ENCODE measurements at regions not wholly inside any gene's neighbourhood (a gene's known extent, or its start where the extent isn't known, plus 50 kb on each side); places are given as distances from the start of the nearest gene placed in this dataset.

DNA sequence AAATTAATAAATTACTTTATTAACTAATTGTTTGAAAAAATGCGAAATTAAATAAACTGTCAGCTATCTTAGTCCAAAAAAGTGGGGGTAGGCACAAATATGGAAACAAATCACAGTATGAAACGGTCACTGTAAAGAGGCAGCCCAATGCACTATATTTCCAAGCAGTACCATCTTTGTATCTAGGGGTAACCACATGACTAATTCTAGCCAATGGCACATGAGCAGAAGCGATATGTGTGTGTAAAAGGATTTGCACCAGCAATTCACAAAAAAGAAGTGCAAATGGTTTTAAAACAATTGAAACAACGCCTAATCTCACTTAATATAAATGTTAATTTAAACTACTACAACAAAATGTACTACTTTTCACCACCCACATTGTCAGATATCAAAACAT lies 129.5 kb upstream of the PRNP start:
- no peak for DNase-seq

DNA sequence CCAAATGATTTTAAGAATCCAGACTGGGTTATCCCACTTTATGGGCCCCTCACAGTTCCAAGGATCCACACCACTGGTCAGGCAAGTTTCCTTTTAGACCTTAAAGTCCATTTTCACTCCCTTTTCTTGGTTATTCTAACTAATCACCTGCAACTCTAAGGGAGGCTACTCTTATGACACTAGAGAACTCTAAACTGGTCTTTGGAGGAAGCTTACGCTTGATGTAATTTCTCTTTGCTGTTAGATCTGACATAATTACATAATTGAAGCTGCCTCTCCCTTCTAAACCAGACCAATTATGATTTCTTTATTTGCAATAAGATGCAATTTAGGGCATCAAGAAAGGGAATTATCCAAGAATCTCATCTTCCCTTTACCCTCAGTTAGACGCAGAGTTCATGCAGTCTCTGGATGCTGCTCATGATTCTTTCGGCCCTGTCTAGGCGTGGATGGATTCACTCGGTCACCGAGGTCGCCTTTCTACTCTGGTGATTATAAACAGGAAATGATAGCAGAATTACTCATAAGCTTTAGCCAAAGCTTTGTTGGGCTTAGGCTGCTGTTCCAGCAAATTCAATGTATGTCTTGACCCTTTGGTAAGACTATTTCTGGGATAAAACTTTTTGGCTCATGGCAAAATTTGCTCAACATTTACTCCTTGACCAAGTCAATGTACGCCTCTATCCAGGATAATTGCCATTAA lies 130.9 kb upstream of the PRNP start:
- no peak for DNase-seq

DNA sequence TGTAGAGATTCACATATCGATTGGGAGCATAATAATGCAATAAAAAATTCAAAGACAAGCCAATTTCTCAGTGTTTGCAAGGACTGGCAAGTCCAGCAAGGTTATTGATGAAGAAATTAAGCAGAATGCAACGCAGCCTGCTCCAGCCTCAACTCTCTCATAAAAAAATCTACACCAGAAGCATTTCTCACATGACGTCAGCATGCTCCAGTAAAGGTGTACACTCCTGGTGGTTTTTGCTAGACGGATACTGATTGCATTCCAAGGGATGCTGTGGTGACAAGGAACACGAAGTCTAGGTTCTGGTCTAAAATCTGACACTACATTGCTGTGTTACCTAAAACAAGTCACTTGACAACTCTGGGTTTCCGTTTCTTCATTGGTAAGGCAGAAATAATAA lies 131.9 kb upstream of the PRNP start:
- DNase-seq: no peak

DNA sequence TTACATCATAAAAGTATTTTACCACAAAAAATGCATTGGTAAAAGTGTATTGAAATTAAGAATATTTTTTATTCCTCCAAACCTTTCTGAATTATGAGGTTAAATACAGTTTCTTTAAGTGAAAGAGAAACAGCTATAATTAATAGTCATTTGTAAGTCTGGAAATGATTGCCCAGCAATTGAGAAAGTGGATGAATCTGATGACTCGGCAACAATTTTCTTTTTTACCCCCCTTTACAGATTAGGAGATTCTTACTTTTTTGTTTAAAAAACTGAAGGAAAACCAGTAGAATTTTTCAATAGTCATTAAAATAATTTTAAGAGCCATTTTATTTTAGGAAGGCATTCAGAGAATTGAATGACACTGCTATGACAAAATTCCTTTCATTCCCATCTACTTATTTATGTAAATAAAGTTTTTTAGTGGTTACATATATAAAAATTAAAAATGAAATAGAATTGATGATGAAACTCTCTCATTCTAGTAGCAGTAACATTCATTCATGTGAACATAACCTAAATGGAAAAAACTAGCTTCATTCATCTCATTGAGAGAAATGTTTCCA lies 134.1 kb upstream of the PRNP start:
- DNase-seq: no peak

DNA sequence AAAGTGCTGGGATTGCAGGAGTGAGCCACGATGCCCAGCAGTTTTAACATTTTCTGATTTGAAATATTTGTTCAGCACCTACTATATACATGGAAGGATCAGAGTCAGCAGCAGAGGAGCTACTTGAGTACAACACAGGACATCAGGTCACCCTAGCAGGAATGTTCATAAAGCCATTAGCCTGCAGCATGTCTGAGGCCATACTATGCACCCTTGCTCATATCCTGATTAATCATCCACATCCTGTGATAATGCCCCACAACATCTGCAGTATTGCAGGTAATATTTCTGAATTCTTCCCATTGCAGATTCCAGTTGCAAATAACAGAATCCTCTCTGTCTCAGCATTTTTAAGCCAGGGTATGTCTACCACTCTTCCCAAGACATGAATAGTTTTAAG lies 135.5 kb upstream of the PRNP start:
- DNase-seq: no peak

DNA sequence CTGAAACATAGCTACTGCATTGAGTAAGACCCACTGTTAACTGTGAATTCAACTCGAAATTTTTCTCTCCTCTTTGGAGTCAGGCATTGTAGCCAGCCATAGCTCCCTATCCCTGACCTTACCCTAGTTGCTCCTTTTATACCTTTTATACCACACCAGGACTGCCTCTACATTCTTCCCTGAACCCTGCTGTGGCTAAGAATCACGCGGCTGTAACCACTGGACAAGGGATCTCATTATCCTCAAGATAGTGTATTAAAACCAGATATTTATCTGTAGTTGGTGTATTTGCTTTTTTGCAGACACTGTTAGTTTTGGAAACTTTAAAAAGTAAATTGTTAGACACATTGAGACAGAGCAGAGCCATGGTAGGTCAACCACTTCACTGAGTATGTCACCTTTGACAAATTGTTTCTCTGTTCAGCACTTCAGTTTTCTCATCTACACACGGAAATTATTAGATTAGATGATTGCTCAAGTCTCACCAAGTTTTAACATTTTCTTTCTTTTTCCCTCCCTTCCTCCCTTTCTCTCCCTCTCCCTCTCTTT lies 136.5 kb upstream of the PRNP start:
- no peak for DNase-seq

DNA sequence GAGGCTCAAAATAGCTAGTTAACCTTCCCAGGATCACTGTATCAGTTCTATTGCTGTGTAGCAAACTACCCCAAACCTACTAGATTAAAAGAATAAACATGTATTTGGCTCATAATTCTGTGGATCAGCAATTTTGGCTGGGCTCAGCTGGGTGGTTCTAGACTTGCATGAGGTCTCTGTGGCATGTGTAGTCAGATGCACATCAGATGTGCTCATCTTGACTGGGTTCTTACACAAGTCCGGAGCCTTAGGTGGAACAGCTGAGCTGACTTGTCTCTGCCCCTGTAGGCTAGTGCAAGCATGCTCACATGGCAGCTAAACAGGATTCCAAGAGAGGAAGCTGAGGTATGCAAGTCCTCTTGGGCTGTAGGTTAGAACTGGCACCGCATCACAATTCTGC lies 137.7 kb upstream of the PRNP start:
- no peak for DNase-seq

DNA sequence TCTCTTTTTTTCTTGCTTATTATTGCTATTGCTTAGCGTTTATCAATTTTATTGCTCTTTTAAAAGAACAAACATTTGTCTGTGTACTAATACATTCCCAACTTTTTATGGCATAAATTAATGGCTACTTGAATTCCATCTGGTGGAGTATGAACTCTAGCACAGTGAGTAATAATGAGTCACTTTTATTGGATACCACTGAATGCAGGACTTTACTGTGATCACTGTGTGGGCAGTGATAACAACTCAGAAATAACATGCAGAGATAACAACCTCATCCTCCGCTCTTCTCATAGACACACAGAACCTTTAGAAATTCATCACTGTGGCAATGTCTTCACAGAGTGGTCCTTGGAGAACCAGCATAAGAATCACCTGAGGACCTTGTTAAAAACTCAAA lies 139.5 kb upstream of the PRNP start:
- no peak for DNase-seq

DNA sequence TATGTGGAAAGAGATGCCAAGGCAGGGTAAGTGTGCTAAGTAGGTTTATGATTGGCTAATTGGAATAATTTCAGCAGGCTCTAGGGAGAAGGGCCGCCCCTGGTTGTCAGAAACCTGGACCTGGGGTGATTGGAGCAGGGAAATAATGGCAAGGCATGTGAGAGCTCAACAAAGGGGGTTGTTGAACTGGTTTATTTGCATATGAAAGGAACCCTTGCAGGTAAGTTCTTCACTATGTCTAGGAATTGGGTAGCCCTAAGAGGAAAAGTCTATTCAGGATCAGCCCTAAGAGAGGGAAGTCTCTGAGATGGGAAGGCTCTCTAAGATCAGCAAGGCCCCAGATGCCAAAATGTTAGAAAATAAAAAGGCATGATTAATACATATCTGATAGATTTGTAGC lies 139.9 kb upstream of the PRNP start:
- no peak for DNase-seq

DNA sequence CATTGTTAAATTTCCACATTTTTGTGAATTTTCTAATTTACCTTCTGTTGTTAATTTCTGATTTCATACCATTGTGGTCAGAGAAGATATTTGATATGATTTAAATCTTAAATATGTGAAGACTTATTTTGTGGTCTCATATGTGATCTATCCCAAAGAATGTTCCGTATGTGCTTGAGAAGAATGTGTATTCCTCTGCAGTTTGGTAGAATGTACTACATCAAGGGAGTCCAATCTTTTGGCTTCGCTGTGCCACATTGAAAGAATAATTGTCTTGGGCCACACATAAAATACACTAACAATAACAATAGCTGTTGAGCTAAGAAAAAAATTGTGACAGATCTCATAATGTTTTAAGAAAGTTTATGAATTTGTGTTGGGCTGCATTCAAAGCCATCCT lies 140.7 kb upstream of the PRNP start:
- no peak for DNase-seq

DNA sequence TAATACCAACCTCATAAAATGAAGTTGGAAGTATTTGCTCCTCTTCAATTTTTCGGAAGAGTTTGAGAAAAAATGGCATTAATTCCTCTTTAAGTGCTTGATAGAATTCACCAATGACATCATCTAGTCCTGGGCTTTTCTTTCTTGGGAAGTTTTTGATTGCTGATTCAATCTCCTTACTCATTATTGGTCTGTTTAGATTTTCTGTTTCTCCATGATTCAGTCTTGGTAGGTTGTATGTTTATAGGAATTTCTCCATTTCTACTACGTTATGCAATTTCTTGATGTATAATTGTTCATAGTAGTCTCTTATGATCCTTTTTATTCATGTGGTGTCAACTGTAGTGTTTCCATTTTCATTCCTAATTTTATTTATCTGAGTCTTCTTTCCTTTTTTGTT lies 141.5 kb upstream of the PRNP start:
- DNase-seq: no peak

DNA sequence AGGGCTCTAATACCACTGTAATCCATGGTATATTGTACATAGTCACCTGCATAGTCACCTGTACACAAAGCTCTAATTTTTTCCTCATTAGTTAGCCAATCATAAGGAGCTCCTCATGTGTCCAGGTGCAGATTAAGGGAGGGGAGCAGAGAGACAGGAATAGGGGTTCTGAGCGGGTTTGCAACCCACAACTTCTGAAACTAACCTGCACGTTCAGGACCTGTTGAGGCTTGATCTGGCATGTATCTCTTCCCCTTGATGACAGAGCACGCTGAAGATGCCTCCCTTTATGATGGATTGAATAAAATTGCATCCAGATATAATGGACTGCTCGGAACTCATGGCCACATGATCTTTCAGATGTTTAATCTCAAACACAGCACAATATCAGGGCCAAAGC lies 144.0 kb upstream of the PRNP start:
- no peak for DNase-seq

DNA sequence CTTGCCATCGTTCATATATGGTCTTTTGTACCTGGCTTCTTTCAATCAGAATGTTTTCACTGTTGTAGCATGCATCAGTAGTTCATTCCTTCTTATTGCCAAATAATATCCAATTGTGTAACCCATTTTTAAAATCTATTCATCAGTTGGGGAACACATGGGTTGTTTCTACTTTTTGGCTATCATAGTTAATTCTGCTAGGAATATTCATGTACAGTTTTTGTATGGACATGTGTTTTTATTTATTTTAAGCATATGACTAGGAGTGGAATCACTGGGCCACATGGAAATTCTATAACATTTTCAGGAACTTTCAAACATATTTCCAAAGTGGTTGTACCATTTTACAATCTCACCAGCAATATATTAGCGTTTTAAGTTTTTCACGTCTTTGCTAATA lies 151.9 kb upstream of the PRNP start:
- no peak for DNase-seq

DNA sequence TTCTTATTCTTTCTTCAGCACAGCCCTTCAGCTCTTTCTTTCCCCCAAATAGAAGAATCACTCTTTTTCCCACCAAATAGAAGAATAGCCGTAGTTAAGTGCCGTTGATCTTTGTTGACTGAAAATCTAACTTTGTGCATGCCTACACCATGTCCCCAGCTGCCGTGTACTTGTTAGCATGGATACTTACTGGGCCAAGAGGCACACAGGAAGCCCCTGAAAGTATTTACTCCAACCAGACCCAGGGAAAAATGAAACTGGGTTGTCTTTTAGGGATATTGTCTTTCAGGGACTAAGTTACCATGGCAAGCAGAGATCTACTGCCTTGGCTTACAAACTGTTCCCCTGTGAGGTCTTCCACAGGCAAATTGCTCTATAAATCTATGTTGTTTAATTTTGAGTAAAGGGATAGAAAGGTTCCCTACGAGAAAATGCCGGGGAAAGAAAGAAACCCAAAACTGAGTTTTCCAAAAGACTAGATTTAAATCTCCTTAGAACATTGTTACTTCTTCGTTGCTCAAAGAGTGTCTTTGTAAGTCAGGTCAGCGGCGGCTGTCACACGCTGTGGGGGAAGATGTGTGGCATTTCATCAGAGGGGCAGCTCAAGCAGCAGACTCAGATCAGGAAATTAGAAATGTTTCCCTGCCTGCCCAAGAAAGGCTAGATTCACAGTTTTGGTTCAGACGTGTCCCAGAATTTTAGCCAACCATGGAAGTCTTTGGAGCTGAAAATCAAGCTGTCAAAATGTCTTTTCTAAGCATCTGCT lies 152.7 kb upstream of the PRNP start:
- no peak for DNase-seq

DNA sequence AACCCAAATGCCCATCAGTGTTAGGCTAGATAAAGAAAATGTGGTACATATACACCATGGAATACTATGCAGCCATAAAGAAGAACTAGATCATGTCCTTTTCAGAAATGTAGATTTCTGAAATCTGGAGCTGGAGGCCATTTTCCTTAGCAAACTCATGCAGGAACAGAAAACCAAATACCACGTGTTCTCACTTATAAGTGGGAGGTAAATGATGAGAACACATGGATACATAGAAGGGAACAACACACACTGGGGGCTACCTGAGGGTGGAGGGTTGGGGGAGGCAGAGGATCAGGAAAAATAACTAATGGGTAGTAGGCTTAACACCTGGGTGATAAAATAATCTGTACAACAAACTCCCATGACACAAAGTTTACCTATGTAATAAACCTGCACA lies 153.5 kb upstream of the PRNP start:
- DNase-seq: no peak

DNA sequence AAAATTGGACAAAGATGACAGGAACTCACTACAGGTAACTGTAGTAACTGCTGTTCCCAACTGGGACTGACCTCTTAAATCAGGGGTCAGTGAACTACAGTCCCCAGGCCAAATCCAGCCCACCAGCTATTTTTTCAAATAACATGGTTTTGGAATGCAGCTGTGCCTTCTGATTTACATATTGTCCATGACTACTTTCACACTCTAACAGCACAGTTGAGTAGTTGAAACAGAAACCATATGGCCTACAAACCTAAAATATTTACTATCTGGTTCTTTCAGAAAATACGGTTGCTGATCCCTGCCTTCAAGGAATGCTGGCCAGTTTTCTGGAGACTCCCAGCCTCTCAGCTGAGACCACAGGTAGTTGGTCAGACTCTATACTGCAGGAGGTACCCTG lies 161.5 kb upstream of the PRNP start:
- DNase-seq: no peak

DNA sequence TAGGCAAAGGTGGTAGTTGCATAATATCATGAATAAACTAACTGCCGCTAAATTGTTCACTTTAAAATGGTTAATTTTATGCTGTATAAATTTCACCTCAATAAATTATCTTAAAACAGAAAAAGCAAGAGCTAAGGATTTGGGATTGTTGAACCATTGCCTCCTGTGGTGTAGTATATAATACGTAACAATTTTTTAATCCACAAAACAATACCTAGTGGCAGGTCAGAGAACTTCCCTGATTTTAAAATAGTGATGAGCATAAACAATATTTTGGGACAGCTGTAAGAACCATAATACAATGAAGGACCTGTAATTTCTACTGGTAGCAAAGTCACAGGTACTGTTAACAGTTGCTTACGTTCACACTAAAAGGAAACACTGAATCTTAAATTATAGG lies 161.9 kb upstream of the PRNP start:
- DNase-seq: no peak

DNA sequence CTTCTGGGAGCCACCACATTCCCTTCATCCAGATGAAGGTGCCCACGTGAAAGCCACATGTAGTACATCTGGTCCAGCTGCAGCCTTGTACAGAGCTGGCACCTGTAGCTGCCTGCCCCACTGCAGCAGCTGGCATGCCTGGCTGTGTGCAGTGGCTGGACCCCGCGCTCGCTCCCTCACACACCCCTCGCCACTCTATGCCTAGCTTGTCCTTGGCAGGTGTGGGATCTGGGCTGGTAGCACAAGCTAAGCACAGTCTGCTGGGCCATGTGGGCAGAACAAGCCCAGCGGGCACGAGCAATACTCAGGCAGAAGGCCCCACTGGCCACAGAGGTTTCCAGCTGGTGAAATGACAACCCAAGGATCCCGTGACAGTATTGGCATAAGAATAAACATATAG lies 163.9 kb upstream of the PRNP start:
- DNase-seq: no peak

DNA sequence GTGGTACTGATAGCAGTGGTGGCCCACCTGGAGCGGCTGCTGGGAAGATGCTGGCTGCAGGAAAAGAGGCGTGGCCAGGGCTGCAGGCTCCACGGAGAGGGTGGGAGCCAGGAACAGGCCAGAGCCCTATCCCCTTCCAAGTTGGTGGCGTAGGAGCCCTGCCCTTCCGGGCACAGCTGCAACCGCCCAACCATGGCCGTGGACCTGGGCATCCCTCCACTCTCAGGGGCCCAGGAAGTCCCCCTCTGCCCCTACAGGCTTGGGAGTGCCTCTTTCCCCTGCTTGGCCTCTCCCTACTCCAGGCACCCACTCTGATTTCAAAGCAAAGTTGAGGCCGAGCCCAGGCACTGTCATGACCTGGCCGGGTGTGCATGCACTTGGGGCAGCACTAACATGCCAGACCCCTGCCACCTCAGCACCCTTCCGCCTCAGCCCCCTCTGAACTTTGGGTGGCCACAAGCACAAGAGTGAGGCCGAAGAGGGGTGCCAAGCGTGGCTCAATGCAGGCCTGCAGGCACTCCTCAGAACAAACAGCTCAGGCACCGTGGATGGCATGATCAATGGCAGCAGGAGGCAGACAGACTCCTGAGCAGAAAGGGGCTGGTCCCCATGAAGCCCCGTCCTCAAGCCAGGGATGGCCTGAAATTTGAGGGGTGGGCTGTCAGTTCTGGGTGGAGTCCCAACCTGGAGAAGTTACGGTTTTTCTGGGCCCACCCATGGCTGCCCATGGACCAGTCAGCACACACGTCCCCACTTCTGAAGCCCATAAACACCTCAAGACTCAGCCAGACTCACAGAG lies 164.9 kb upstream of the PRNP start:
- no peak for DNase-seq

DNA sequence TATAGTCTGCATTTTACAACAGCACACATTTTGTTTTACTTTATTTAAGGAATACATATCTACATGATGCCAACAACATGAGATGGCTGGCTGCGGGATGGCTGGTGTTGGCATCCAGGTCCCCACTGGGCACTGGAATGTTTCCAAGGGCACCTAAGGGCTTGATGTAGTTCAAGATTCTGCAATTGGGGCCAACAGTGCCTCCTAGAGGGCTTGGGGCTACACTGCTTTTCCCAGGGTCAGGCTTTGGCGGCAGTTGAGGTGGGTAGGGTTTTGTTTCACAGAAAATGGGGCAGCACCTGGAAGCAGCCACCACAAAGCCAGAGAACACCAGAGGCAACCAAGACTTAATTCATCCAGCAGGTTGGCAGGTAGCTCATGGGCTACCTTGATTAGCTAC lies 166.7 kb upstream of the PRNP start:
- no peak for DNase-seq

DNA sequence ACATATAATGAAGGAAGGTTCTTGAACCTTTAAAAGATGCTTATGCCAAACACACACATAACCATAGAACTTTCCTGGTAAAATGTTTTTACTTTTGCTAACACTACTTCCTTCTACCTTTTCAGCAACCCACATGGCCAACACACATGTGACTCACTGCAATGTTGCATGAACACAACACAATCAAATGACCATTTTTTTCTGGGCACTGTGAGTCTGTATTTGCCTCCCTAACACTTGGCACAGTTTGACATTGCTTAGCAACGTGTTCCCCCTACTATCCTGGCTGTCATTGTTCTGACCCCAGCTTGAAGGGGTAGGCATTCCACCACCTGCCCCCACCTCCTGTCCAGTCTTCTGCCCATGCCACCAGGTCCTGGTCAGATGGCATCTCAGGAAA lies 169.4 kb upstream of the PRNP start:
- DNase-seq: no peak

DNA sequence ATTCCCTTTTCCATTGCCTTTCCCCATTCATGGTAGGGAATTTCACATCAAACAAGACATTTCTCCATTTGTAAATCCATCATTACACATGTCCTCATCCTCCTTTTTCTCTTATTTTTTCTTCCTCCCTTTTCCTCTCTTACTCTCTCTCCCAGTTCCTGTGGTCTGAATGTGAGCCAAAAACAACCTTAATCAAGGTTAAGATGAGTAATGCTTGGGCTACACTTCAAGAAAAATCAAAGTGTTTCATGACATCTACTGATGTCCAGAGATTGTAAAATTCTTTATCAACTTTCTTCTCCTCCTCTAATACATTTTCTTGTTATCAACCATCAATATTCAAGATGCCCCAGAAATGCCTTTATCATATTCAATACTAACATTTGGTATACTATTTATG lies 172.5 kb upstream of the PRNP start:
- no peak for DNase-seq

DNA sequence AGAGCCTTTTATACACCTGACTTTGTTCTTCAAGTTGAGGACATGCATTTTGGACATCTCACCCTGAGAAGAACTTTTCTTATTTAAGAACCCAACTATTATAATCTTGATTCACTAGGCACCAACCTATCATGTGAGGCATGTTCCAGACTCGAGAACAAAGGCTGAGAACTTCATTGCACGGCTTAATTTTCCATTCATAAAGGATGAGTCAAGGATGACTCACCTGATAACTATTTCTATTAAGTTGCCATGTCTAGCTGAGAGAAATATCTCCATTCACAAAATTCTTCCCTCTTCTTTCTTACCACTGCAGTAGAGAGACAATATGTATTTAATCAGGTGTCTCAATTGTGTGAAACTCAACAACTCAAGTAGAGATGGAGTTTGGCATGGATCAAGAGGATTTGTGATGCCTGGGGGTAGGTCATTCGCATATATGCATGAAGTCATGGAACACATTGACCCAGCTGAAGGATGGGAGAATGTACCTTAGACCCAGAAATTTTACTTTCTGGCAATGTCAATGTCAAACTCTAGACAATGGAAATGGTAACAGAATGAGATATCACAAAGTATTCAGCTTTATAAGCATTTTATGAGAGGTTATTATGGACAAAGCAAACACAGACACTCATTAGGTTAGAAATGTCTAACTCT lies 173.2 kb upstream of the PRNP start:
- no peak for DNase-seq

Measured in activated gamma-delta T cell (primary cell).